NCI-H526 treated with DMSO at 0.1 percent for 48 hours (cell line): ENCODE measurements at regions not wholly inside any gene's neighbourhood (a gene's known extent, or its start where the extent isn't known, plus 50 kb on each side); places are given as distances from the start of the nearest gene placed in this dataset.
"Not testable (repeated sequence)": the region's sequence is repeated elsewhere in the genome, so short reads cannot be mapped to it uniquely, and the experiment has no call there.

Experiments
- DNase-seq: peaks from one replicate; lab custom pipeline; 2025; lab: John Stamatoyannopoulos, UW

DNA sequence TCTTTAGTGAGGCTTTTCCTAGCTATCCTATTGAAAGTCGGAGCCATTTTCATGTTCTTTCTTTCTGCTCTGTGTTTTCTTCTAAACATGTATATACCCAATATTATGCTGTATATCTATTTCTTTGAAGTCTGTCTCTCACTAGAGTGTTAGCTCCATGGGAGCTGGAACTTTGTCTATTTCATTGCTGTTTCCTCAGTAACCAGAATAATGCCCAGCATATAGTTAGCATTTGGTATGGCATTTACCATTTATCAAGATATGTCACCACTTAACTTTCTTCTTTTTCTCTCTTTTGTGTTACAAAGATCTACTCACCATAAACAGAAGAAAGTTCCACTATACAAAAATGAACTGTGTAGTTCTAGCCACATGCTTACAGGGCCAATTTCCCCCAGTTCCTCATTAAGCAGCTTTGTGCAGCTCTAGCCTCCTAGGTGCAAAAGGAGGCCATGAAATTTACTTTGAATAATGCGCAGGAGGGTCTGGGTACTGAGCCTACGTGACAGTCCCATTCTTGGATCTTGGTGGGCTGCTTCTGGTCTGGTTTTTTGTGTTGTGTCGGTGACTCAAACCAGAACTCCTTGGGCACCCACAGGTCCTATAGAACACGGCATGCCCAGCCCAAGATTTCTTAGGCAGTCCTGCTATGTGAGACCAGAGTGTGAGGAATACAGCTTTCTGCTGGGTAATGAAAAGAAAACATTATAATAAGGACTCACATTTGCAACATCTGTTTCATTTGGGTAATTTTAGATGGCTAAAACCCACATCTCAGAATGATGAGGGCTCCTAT lies 302.3 kb upstream of the IGFBP7 start:
- no peak for DNase-seq

DNA sequence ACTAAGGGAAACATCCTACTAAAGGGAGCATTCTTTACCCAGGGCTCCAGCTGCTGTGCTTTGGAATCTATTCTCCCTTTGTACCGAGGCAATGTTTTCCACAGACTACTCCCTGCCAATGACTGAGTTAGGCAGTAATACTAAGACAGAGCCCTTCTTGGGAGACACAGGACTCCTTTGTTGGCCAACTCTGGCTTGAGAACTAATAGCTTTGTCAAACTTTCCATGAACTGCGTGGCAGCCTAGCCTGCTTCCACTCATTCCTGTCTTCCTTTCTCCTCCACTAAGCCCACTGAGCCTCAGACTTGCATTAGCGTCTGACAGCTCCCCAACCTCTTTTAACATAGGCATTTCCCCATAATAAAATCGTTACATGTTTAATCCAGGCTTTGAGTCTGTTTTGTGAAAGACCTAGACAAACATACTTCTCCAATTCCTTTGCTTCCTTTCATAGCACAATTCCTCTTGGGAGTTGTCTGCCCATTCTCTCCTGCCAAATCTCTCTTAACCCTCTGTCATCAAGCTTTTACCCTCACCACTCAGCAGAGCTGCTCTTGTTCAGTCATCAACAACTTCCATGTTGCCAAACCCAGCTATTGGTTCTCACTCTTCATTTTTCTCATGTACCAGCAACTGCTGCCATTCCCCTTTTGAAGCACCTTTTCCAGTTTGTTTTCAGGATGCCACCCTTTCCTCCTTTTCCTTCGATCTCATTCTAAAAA lies 300.3 kb upstream of the IGFBP7 start:
- no peak for DNase-seq

DNA sequence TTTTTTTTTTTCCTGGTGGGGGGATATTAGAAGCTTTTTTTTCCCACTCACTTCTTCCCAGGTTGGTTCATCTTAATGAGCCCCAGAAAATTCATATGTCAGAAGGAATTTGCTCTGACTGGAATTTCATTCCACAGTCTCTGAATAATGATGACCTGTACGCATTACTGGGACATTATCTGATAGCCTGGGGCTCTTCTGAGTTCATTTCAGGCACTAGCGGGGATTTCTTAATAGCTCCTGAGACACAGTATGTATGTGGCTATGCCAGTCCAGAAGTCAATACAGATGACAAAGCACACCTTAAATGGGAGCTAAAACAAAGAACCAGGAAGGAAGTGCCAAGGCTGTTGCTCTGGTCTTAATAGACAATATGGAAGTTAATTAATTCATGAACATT lies 295.2 kb upstream of the IGFBP7 start:
- DNase-seq: no peak

DNA sequence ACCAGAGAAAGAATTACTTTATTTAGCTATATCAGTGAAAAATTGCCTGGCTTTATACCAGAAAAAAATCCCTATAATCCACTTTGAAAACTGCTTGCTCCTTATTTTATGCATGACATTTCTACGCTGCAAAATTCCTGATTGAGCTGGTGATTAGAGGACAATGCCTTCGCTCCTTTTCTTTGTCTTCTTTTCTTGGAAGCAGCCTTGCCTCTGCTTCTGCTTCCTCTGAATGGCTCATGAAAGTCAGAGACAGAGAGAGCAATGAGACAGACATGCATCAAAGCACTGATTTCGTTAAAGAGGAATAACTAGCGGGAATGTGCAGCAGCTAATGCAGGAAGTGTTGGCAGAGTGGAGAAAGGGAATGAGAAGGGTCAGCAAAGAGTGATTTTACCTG lies 294.3 kb upstream of the IGFBP7 start:
- DNase-seq: no peak

DNA sequence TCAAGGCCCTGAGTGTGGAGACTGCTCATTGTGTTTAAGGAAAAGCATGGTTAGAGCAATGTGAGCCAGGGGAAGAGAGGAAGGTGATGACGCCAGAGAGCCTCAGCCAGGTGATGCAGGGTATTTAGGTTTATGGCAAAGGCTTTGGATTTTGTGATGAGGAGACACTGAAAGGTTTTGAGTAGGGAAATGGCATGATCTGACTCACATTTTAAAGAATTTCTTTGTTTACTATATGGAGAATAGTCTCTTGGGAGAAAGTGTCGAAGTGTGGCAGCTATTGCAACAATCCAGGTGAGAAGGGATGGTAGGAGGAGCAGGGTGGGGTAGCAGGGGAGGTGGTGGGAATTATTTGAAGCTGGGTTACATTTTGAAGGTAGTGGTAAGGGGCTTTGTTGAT lies 293.4 kb upstream of the IGFBP7 start:
- DNase-seq: no peak

DNA sequence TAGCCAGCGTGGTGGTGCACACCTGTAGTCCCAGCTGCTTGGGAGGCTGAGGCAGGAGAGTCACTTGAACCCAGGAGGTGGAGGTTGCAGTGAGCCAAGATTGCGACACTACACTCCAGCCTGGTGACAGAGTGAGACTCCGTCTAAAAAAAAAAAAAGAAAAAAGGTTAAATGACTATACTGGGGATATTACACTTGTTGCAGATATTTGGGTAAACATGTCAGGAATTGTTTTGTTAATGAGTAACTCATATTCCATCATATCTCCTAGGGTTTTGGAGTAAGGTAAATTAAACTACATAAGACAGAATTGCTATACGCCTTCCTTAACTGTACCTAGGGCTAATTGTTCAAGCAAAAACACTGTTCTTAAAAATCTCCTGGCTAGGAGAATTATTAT lies 291.4 kb upstream of the IGFBP7 start:
- DNase-seq: no peak

DNA sequence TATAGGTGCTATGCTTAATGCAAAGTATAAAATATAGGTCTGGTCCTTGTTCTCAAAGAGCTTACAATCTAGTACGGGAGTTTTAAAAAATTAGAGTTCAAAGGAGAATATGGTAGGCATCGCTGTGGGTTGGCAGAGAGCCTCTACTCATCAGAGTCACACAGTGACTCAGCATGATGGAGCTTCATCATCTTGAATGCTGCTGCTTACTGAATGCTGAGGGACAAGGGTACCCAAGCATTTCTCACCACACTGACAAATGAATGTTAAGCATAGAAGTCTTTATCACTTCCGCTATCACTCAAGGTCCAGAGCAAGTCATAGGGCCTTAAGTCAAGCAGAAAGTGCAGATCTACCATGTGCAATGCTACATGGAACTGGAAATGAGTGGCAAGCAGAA lies 268.6 kb upstream of the IGFBP7 start:
- no peak for DNase-seq

DNA sequence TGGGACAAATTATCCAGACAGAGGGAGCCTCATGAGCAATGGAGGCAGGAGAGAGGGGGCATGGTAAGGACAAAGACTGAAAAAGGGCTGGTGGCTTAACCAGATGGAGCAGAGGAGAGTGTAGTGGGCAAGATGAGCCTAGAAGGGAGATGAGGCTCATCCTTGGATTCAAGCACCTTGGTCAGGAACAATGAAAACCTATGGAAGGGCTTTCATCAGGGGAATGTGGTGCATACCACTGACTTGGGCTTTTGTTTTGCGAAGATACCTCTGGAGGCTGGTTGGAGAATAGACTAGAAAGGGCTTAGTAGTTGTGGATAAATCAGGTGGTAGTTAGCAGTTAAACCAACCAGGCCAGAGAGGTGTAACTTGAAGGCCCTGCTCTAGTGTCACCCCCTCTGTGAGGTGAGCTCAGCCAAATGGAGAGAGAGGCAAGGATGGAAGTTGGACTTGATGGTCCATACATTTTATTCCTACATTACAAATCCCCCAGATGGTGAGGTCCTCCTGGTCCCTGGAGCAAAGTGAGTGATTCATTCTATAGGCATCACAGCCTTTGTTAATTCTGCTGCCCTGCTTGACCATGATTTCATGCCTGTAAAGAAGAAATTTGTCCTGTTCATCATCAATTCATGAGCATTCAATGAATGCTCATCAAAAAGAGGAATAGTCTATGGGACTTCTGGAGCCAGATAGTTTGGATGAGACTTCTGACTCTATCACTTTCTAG lies 264.8 kb upstream of the IGFBP7 start:
- no peak for DNase-seq

DNA sequence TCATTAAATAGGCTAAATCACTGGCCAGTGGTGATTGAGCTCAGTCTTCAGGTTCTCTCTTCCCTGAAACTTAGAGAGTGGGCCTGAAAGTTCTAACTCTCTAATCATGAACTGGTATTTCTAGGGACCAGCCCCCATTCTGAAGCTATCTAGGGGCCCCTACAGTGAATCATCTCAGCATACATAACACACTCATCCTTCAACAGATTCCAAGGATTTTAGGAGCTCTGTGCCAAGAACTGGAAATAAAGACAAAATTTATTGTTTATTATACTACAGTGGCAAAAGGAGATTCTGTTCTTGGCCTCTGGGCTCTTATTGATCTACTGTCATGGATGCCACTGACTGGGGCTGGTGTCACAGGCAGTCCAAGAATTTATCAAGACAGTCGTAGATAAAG lies 263.8 kb upstream of the IGFBP7 start:
- no peak for DNase-seq

DNA sequence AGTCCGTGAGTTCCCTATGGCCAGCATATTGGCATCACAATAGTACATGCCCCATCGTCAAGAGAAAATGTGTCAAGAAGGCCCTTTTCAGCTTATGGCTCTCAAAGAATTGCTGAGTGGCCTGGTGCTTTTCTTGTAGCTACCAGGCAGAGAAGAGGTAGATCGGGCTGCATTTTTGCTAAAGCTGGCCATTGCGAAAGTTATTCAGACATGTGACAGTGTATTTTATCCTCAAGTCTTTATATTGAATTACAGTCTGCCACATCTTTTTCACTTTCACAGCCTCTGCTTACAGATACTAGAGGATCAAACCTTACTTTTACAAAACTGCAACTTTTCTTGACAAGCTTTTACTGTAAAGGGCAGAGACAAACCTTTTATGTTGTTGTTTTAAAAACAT lies 261.5 kb upstream of the IGFBP7 start:
- DNase-seq: no peak

DNA sequence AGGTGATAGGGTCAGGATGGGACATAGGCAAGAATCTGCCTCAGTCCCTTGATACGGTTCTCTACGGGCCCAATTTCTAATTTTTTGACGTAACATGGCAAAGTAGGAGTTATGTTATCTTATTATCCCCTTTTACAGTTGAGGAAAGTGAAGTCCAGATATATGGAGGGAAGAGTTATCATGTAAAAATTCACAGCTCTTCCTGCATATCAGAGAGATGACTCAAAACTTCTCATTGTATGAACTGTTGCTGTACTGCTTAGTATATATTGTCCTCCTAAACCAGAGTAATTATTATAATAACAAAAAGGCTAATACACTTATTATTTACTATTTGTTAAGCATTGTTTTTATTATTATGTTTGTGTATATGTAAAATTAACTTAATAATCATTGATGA lies 260.5 kb upstream of the IGFBP7 start:
- DNase-seq: no peak

DNA sequence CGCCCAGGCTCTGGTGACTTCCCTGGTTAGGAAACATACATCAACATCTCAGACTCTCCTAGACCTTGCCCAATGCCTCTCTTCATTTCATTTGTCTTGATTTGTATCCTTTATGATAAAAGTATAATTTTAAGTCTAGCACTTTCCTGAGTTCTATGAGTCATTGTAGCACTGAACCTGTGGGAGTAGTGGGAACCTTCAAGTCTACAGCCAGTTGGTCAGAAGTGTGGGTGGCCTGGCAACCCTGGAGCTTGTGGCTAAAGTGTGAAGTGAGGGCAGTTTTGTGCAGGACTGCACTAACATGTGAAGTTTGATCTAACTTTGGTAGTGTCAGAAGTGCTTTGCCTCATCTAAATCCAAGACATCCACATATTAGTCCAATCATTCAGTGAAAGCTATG lies 259.3 kb upstream of the IGFBP7 start:
- DNase-seq: no peak

DNA sequence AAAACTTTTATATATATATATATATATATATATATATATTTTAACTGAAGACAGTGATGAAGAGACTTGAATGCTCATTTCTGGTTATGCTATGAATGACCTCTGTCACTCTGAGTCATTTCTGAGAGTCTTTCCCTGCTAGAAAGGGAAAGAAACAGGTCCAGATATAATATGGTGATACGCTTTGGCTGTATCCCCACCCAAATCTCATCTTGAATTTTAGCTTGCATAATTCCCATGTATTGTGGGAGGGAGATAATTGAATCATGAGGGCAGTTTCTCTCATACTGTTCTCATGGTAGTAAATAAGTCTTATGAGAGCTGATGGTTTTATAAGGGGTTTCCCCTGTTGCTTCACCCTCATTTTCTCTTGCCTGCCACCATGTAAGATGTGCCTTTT lies 254.1 kb upstream of the IGFBP7 start:
- DNase-seq: no peak

DNA sequence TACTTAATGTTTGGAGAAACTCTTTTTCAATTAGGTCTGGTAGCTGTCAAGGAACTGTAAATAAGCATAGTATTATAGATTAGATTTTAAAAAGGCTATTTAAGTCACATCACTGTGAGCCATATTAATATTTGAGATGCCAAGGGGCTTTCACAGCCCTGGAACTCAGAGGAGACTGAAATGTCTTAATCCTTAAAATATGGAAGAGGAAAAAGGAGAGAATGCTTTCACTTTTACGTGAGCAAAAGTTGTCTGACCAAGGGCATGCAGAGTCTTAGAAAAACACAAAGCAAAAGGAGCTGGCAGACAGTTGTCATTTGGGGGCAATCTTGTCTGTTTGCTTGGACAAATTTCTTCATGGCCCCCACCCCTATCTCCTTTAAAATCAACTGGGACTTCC lies 253.2 kb upstream of the IGFBP7 start:
- no peak for DNase-seq

DNA sequence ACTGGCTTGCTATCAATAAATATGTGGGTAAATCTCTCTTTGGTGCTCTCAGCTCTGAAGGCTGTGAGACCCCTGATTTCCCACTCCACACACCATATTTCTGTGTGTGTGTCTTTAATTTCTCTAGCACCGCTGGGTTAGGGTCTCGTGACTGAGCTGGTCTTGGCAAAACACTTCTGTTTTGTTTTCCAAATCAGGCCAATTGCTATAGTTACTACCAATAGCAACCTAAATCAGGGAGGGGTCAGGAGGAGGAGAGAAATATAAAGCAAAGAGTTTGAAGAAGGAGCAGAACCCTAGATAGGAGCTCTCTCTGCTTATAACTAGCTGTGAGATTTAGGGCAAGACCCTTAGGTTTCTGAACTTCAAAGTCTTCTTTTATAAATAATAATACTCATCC lies 250.5 kb upstream of the IGFBP7 start:
- no peak for DNase-seq

DNA sequence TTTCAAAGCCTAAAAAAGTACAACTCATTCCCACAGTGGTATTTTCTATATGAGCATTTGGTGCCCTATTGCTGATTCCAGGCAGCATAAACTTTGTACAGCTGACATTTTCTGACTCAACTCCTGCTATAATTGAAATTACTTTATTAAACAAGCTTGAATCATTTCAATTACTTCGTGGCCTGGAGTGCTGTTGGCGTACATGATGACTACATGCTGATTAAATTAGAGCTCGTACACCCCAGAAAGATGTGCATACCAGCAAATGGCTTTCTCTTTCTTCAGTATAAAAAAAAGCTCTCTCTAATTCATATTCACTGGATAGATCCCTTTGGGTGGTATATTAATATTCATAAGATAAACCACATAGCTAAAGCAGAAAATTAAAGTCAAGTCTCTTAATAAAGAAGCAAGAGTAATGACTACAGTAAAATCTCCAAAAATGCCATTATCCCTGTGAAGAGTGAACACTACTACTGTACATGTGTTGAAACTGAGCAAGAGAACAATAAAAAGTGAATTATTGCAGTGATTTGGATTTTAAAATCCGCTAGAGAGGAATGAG lies 245.0 kb upstream of the IGFBP7 start:
- no peak for DNase-seq

DNA sequence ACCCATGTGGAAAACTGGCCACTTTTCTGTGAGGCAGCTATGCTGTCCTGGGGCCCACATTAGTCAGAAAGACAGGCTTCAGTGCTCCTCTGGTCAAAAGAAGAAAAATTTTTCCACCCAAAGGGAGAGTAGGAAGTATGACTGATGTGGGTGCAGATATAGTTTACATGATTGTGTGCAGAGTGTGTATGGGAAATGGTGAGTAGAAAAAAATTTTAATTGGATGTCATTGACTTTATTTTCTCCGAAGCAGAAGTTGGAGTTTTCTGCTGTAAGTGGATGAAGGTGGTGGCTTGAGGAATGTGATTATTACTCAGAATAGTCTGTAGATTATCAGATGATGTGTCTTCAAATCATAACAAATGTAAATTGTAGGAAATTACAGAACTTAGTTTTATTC lies 241.5 kb upstream of the IGFBP7 start:
- no peak for DNase-seq

DNA sequence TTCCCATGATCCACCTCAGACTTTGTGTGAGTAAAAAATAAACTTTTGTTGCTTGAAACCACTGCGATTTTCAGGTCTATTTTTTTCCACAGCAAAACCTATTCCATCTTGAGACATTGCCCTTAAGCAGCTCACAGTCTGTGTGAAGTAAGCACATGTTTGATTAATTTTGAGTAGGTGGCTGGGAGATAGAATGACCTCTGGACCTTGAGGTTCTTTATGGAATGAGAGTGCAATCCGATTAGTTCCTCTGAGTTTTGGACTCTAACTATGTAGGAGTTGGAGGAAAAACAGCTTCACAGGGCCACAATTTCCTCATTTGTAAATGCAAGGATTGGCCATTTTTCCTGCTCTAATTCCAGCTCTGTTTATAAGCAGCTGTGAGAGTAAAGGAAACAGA lies 234.1 kb upstream of the IGFBP7 start:
- no peak for DNase-seq

DNA sequence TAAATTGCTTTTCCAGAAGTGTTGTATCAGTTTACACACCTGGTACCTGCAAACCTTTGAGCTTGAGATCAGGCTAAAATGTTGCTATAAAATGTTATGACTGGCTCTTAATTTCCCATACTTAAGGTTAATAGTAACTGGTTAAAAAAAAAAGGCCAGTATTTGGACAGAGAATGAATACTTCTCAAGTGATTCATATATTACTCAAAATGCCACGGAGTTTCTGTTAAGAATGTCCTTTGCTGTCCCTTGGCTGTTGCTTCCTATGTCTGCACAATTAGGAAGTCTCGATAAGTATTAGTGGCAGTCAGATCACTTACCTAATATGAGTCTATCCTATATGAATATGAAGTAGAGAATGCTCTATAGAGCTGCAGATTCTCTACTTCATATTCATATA lies 232.2 kb upstream of the IGFBP7 start:
- no peak for DNase-seq

DNA sequence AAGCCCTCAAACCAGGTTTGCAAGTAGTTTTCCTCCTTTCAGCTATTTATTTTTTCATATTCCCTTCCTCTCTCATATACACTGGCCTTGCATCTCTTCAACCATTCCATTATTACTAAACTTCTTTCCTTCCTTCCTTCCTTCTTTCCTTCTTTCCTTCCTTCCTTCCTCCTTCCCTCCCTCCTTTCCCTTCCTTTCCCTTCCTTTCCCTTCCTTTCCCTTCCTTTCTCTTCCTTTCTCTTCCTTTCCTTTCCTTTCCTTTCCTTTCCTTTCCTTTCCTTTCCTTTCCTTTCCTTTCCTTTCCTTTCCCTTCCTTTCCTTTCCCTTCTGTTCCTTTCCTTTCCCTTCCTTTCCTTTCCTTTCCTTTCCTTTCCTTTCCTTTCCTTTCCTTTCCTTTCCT lies 228.7 kb upstream of the IGFBP7 start:
- not testable (repeated sequence) for DNase-seq

DNA sequence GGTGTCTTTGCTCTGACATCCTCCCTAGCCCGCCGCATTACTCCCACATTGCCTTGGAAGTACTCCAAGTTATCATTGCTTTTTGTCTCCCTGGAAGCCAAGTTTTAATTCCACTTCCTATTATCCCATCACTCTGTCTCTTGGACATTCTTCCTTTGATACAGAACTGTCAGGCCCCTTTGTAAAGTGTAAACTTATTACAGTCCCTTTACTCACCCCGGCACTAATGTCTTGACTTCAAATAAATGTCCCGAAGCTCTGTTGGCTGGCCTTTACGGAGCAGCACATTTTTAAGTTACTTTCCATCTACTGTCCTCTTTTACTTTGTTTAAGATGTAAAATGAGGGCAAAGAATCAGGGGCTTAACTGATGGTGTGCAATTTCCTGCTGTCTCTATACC lies 223.5 kb upstream of the IGFBP7 start:
- no peak for DNase-seq

DNA sequence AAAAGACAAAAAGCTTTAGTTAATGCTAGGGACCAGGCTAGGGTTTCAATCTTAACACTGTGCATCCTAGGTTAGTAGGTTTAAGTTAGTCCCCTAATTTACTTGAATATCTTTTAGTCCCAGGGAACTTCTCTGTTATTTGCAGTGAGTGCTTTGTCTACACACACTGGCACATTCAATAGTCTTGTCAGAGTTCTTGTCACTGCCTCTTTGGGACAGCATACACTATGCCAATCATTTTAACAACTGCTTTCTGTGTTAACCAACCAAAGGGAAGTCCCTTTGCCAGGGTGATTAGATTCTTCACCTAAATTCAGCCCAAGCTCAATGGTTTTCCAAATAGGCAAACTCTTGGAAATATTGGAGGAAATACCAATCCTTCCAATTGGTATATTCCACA lies 221.8 kb upstream of the IGFBP7 start:
- no peak for DNase-seq

DNA sequence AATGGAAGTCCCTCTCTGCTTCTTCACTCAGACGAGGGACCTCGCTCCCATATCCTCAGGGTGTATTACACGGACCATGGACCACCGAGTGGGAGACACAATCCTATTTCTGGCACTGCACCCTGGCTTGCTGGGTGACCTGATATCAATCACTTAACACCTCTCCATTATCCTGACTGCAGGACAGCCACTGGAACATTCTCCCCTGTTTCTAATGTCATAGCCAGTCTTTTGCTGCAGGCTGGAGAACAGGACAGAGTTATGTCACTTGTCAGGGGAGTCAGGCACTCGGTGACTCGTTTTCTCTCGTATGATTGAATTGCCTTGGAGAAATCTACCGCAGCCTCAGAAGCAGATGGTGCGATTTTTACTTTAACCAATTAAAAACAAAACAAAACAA lies 219.1 kb upstream of the IGFBP7 start:
- DNase-seq: no peak
